ENCODE measurements at regions not wholly inside any gene's neighbourhood (a gene's known extent, or its start where the extent isn't known, plus 50 kb on each side); places are given as distances from the start of the nearest gene placed in this dataset.

- ChIA-PET POLR2A (no interaction called here), CTCF (no interaction called here)
These were observed 152.3 kb upstream of the GPR26 start for GRCh38 chr10:123513870-123514269.

GRCh38 chr10:123514996-123515395, 151.2 kb upstream of the GPR26 start:
- no peaks in the 10 kb centered on the region for H3K4me1 ChIP-seq (ENCODE audit: control insufficient read depth, insufficient read depth, low read length)
- no peaks in the 10 kb centered on the region for H3K36me3 ChIP-seq (ENCODE audit: control insufficient read depth in 2 of 2, insufficient read depth in 1 of 2, low read length in 2 of 2)
- H3K9me3 ChIP-seq (ENCODE audit: control insufficient read depth, insufficient read depth, low read depth, low read length), result no peaks in the 10 kb centered on the region
- no peak overlapping the region for H3K27ac ChIP-seq (ENCODE audit: extremely low read depth, low read depth, low read length)
- ChIA-PET CTCF (interaction anchor here (0.6 to 1.1 kb wide), 2 partner anchors 9 to 114 kb away, joined by 4 read pairs; no protein-coding TSS in a partner anchor), POLR2A (no interaction called here)
- H3K4me3 ChIP-seq (ENCODE audit: low read depth, low read length), result no peak overlapping the region
- TF ChIP-seq ZNF514 (tag by site-specific recombination; IDR thresholded peaks at IDR 0.05) (no peak), ZNF837 (tag by site-specific recombination; IDR thresholded peaks at IDR 0.05) (no peak), ZNF670 (tag by site-specific recombination; IDR thresholded peaks at IDR 0.05; ENCODE audit: low read depth) (no peak), RBAK (tag by site-specific recombination; IDR thresholded peaks at IDR 0.05) (no peak), ZNF391 (tag by site-specific recombination; IDR thresholded peaks at IDR 0.05; ENCODE audit: borderline replicate concordance, low read depth) (no peak), ZNF704 (tag by site-specific recombination; IDR thresholded peaks at IDR 0.05) (no peak), ZNF530 (tag by site-specific recombination; IDR thresholded peaks at IDR 0.05; ENCODE audit: low read depth) (no peak), ZNF521 (tag by site-specific recombination; IDR thresholded peaks at IDR 0.05) (no peak), ZNF16 (tag by site-specific recombination; IDR thresholded peaks at IDR 0.05; ENCODE audit: low read depth) (no peak)

More at GRCh38 chr10:123513870-123514269, 152.3 kb upstream of the GPR26 start:
- Histone ChIP-seq H3K4me1 (ENCODE audit: control insufficient read depth, insufficient read depth, low read length) (no peaks in the 10 kb centered on the region), H3K9me3 (ENCODE audit: control insufficient read depth, insufficient read depth, low read depth, low read length) (no peaks in the 10 kb centered on the region), H3K36me3 (ENCODE audit: control insufficient read depth in 2 of 2, insufficient read depth in 1 of 2, low read length in 2 of 2) (no peaks in the 10 kb centered on the region), H3K27ac (ENCODE audit: extremely low read depth, low read depth, low read length) (no peak overlapping the region), H3K4me3 (ENCODE audit: low read depth, low read length) (no peak overlapping the region)
- TF ChIP-seq ZBTB49 (tag by site-specific recombination; IDR thresholded peaks at IDR 0.05; ENCODE audit: low read depth), result no peak
- TF ChIP-seq ZNF266 (tag by site-specific recombination; IDR thresholded peaks at IDR 0.05; ENCODE audit: low read depth), result no peak
- no peak for TF ChIP-seq EGR2 (tag by site-specific recombination; IDR thresholded peaks at IDR 0.05; ENCODE audit: low read depth)
- TF ChIP-seq ZNF747 (tag by site-specific recombination; IDR thresholded peaks at IDR 0.05), result no peak
- TF ChIP-seq BCL6B (tag by site-specific recombination; IDR thresholded peaks at IDR 0.05), result no peak
- TF ChIP-seq OSR2 (tag by site-specific recombination; IDR thresholded peaks at IDR 0.05), result no peak
- no peak for TF ChIP-seq ZNF645 (tag by site-specific recombination; IDR thresholded peaks at IDR 0.05)
- TF ChIP-seq ZNF48 (tag by site-specific recombination; IDR thresholded peaks at IDR 0.05), result no peak
- no peak for TF ChIP-seq ZNF341 (tag by site-specific recombination; IDR thresholded peaks at IDR 0.05; ENCODE audit: low read depth)
- TF ChIP-seq ZFP37 (tag by site-specific recombination; IDR thresholded peaks at IDR 0.05), result no peak
- no peak for TF ChIP-seq ZNF785 (tag by site-specific recombination; IDR thresholded peaks at IDR 0.05)

Data from HEK293 (cell line).